ENCODE measurements at regions not wholly inside any gene's neighbourhood (a gene's known extent, or its start where the extent isn't known, plus 50 kb on each side); places are given as distances from the start of the nearest gene placed in this dataset.

DNA sequence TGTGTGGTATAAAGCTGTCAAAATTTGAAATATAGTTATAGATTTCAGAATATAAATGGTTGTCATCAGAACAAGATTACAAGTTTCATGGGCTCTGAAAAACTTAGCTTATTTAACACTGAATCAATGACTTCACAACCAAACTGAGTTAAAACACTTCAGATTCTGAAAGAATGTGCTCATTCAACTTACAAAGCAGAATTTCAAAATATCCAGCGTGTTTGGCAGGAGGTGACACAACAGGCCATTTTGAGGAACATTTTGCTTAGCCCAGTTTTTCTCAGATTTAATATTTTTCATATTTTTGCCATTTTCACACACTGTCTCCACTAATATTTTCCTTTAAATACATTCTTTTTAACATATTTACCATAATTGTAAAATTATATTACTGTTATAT, 781.1 kb downstream of the TUSC7 start:
- Histone ChIP-seq H3K27me3 (replicated peaks in 1 of 7) (no peaks in the 10 kb centered on the region), H3K36me3 (no peaks in the 10 kb centered on the region), H3K27ac (no peak overlapping the region), H3K4me3 (no peak overlapping the region), H3K9me3 (no peaks in the 10 kb centered on the region), H3K4me1 (no peaks in the 10 kb centered on the region)
- TF ChIP-seq POLR2A (IDR thresholded peaks at IDR 0.05) = no peak
- no peak for TF ChIP-seq POLR2AphosphoS5 (IDR thresholded peaks at IDR 0.05)
- TF ChIP-seq, protein P1, sequence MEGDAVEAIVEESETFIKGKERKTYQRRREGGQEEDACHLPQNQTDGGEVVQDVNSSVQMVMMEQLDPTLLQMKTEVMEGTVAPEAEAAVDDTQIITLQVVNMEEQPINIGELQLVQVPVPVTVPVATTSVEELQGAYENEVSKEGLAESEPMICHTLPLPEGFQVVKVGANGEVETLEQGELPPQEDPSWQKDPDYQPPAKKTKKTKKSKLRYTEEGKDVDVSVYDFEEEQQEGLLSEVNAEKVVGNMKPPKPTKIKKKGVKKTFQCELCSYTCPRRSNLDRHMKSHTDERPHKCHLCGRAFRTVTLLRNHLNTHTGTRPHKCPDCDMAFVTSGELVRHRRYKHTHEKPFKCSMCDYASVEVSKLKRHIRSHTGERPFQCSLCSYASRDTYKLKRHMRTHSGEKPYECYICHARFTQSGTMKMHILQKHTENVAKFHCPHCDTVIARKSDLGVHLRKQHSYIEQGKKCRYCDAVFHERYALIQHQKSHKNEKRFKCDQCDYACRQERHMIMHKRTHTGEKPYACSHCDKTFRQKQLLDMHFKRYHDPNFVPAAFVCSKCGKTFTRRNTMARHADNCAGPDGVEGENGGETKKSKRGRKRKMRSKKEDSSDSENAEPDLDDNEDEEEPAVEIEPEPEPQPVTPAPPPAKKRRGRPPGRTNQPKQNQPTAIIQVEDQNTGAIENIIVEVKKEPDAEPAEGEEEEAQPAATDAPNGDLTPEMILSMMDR (IDR thresholded peaks at IDR 0.05 in 8 of 11, conservative IDR thresholded peaks at IDR 0.05 in 3 of 11) = no peak
- DNase-seq = no peak
- 31 to 95% (median 61%) methylated on average over 1 of the region's 1 CpG for WGBS, 5 donors
- intact Hi-C loops (cut with DNase I; ENCODE audit: low total_unique reads) = no loop called here

DNA sequence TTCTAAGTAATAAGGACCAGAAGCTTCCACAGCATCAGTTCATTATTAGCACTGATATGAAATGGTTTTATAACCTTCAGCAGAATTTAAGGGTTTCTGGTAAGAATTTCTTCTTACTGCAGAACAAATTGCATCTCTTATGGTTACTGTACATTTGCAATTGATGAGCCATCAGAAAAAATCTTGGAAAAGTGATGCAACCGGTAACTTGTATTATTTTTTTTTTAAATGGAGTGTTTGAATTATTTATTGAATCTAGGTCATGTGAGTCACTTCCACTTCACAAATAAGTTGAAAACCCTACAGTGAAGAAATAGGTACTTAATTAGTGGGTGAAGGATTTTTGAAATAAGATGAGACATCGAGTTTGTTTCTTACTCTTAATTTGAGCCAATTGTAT, 786.0 kb downstream of the TUSC7 start:
- H3K4me3 ChIP-seq = no peak overlapping the region
- TF ChIP-seq POLR2A (IDR thresholded peaks at IDR 0.05) (no peak), POLR2AphosphoS5 (IDR thresholded peaks at IDR 0.05) (no peak)
- TF ChIP-seq, protein P1 (IDR thresholded peaks at IDR 0.05 in 8 of 11, conservative IDR thresholded peaks at IDR 0.05 in 3 of 11) = no peak
- no peaks in the 10 kb centered on the region for H3K4me1 ChIP-seq
- no peak overlapping the region for H3K27ac ChIP-seq
- no peak for DNase-seq
- no peaks in the 10 kb centered on the region for H3K27me3 ChIP-seq (replicated peaks in 1 of 7)
- WGBS, 5 donors = 86 to 93% (median 89%) methylated on average over 2 of the region's 2 CpGs
- no peaks in the 10 kb centered on the region for H3K36me3 ChIP-seq
- peaks cover 0 to 2% (median 0%) of the 10 kb centered on the region in 8 donors for H3K9me3 ChIP-seq
- intact Hi-C loops (cut with DNase I; ENCODE audit: low total_unique reads) = no loop called here

DNA sequence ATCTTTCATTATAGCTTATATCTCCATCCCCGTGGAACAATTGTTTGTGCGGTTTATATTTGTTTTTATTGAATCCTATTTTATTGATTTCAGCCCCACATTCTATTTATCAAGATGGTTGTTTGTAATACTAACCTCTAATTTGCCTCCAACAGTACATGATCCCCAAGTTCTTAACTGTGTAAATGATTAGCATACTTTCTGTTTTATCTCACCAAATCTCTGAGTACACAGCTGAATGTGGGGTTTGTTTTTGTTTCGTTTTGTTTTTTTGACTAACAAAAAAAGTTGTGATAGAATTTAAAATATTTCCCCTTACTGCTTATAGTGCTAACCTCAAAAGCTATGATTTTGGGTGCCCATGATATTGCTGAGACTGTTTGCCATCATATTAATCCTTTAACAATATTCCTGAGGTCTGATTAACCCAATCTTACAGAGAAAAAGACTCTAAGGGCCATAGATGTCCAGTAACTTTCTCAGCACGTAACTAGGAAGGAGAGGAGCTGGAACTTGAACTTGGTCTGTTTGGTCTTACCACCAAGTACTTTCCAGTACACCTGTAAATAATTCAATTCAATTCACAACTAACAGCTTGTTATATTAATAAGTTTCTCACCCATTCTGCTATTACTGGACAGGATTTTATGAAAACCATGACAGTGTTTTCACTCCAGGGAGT, 789.8 kb downstream of the TUSC7 start:
- 80 to 91% (median 85%) methylated on average over 4 of the region's 4 CpGs for WGBS, 5 donors
- intact Hi-C loops (cut with DNase I; ENCODE audit: low total_unique reads) = no loop called here

DNA sequence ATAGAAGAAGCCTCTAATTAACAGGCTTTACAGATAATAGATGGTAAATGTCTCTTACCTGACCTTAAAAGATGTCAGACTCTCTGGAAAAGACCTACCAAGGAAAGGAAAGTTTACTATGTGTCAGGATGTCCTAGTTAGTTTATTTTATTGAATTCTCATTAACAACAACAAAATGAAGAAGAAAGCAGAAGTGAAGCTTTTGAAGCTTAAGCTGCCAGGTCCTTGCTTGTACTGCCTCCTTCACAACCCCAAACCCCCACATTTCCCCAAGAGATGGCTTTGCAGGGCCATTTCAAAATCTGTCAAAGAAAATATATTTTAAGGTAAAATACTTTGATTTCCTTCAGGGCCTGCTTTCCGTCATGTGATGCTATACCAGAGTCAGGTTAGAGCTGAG, 798.4 kb downstream of the TUSC7 start:
- no peak for DNase-seq
- TF ChIP-seq POLR2A (IDR thresholded peaks at IDR 0.05) (no peak), POLR2AphosphoS5 (IDR thresholded peaks at IDR 0.05) (no peak)
- TF ChIP-seq, protein P1 (IDR thresholded peaks at IDR 0.05 in 8 of 11, conservative IDR thresholded peaks at IDR 0.05 in 3 of 11) = no peak
- Histone ChIP-seq H3K27me3 (replicated peaks in 1 of 7) (no peaks in the 10 kb centered on the region), H3K36me3 (no peaks in the 10 kb centered on the region), H3K9me3 (no peaks in the 10 kb centered on the region), H3K4me1 (no peaks in the 10 kb centered on the region), H3K27ac (no peak overlapping the region), H3K4me3 (no peak overlapping the region)
- WGBS, 5 donors = 88 to 100% (median 94%) methylated on average over 1 of the region's 1 CpG
- intact Hi-C loops (cut with DNase I; ENCODE audit: low total_unique reads) = no loop called here

More for the DNA sequence above, 789.8 kb downstream of the TUSC7 start:
- Histone ChIP-seq H3K27ac (no peak overlapping the region), H3K36me3 (no peaks in the 10 kb centered on the region), H3K27me3 (replicated peaks in 1 of 7) (no peaks in the 10 kb centered on the region), H3K4me3 (no peak overlapping the region), H3K9me3 (peaks cover 0 to 2% (median 0%) of the 10 kb centered on the region in 8 donors), H3K4me1 (no peaks in the 10 kb centered on the region)
- TF ChIP-seq, protein P1 (IDR thresholded peaks at IDR 0.05 in 8 of 11, conservative IDR thresholded peaks at IDR 0.05 in 3 of 11) = no peak
- TF ChIP-seq POLR2A (IDR thresholded peaks at IDR 0.05) (no peak), POLR2AphosphoS5 (IDR thresholded peaks at IDR 0.05) (no peak)
- no peak for DNase-seq

Measured in spleen (tissue), 11 donors.